Panc1 (cell line): ENCODE measurements at regions not wholly inside any gene's neighbourhood (a gene's known extent, or its start where the extent isn't known, plus 50 kb on each side); places are given as distances from the start of the nearest gene placed in this dataset.

Source experiments
- ATAC-seq: fragments of 200-7000 bp; cut with Tn5 transposase; 2 replicates; pipeline ENCODE4 v1.9.1; 2020; ENCODE audit warnings: mild to moderate bottlenecking, moderate library complexity
- BruUV-seq: library from RNA; stranded (reverse); fragments of 400-500 nt; replicated peaks from 2 replicates; lab custom pipeline; 2021; lab: Mats Ljungman, UMichigan
- CTCF ChIA-PET: fragments of 300-600 bp; sonication (Branson Sonifier 250); formaldehyde crosslinking; loops from one replicate; lab custom pipeline; 2022; ENCODE audit warnings: antibody characterized with exemption; lab: Charles Lee
- POLR2A ChIA-PET: fragments of 300-600 bp; sonication (Branson Sonifier 250); formaldehyde crosslinking; loops from one replicate; lab custom pipeline; 2022; ENCODE audit warnings: antibody characterized with exemption; lab: Charles Lee
- DNase-seq: peaks from one replicate; pipeline ENCODE4 v3.0.0-alpha.2; 2010; ENCODE audit warnings: low read depth, low spot score
- H3K27ac ChIP-seq: 2 replicates; pipeline ENCODE4 v1.5.1; 2011; ENCODE audit warnings: mild to moderate bottlenecking, low read length, inconsistent platforms
- H3K27me3 ChIP-seq: fragments of 200-500 bp; sonication (Bioruptor generic); 2 replicates; pipeline ENCODE4 v1.6.0; 2014; ENCODE audit warnings: low read length, inconsistent platforms; ENCODE audit not compliant: control insufficient read depth, insufficient read depth
- H3K36me3 ChIP-seq: fragments of 200-500 bp; sonication (Bioruptor generic); 2 replicates; pipeline ENCODE4 v1.5.1; 2014; ENCODE audit warnings: inconsistent platforms, mild to moderate bottlenecking, low read length, moderate library complexity; ENCODE audit not compliant: control insufficient read depth, insufficient read depth
- H3K4me1 ChIP-seq: 2 replicates; pipeline ENCODE4 v1.5.1; 2011; ENCODE audit warnings: inconsistent platforms, mild to moderate bottlenecking, low read length, moderate library complexity; ENCODE audit not compliant: control insufficient read depth, insufficient read depth
- H3K4me3 ChIP-seq, 2 experiments: 2 replicates each; pipeline ENCODE4 v1.5.1; 2011 to 2012; ENCODE audit warnings: low read depth in 2 of 2, low read length in 2 of 2, mild to moderate bottlenecking in 2 of 2, inconsistent platforms in 1 of 2, moderate library complexity in 1 of 2
- H3K9me3 ChIP-seq: fragments of 200-500 bp; sonication (Bioruptor generic); 2 replicates; pipeline ENCODE4 v1.5.1; 2014; ENCODE audit warnings: low read depth, mild to moderate bottlenecking, inconsistent platforms, low read length, moderate library complexity; ENCODE audit not compliant: control insufficient read depth, insufficient read depth
- CTCF ChIP-seq: fragments of 450-650 bp; IDR thresholded peaks from 2 replicates; pipeline ENCODE4 v1.5.1; 2017; ENCODE audit warnings: mild to moderate bottlenecking
- POLR2AphosphoS5 ChIP-seq: IDR thresholded peaks from 2 replicates; pipeline ENCODE4 v1.6.1; 2012; ENCODE audit warnings: mild to moderate bottlenecking, low read depth, low read length, moderate library complexity
- REST ChIP-seq, 2 experiments: IDR thresholded peaks; 2 replicates each; pipeline ENCODE4 v1.6.1; 2011 to 2012; ENCODE audit warnings: low read depth in 2 of 2, control low read depth in 1 of 2, low read length in 1 of 2, mild to moderate bottlenecking in 1 of 2, moderate library complexity in 1 of 2; ENCODE audit not compliant: insufficient read depth in 1 of 2
- SIN3A ChIP-seq: IDR thresholded peaks from 2 replicates; pipeline ENCODE4 v1.6.1; 2012; ENCODE audit warnings: low read depth, mild to moderate bottlenecking, low read length, moderate library complexity, borderline replicate concordance; ENCODE audit not compliant: insufficient read depth
- TCF7L2 ChIP-seq: IDR thresholded peaks from 2 replicates; pipeline ENCODE4 v1.6.1; 2011; ENCODE audit warnings: mild to moderate bottlenecking, low read depth, low read length, inconsistent platforms
- in situ Hi-C: cut with HindIII; loops from 2 replicates; pipeline ENCODE4 v1.10.0; 2016; ENCODE audit warnings: low sequenced_read_pairs, low pct_unique_long_range_greater_than_20kb
- intact Hi-C: fragments of 100-400 bp; cut with micrococcal nuclease; formaldehyde crosslinking; loops from one replicate; pipeline ENCODE4 v1.10.0; 2022; ENCODE audit not compliant: unreplicated experiment

- TF ChIP-seq TCF7L2 = no peak
- TF ChIP-seq CTCF = no peak
- no peak for TF ChIP-seq SIN3A
- TF ChIP-seq REST (IDR thresholded peaks at IDR 0.05; ENCODE audit: insufficient read depth in 1 of 2, low read depth in 2 of 2, low read length in 1 of 2) = no peak
- H3K27me3 ChIP-seq = no peaks in the 10 kb centered on the region
- no peak overlapping the region for H3K27ac ChIP-seq
- no peaks in the 10 kb centered on the region for H3K36me3 ChIP-seq
- no peaks in the 10 kb centered on the region for H3K9me3 ChIP-seq
- no TSS peak for BruUV-seq
- H3K4me3 ChIP-seq = no peak overlapping the region
- H3K4me1 ChIP-seq = no peaks in the 10 kb centered on the region
- POLR2A ChIA-PET = no interaction called here
- CTCF ChIA-PET = no interaction called here
- ATAC-seq (no peak), DNase-seq (no peak)
- in situ Hi-C loops = no loop called here
- intact Hi-C loops = no loop called here
Measured at GRCh38 chr3:73964818-73965217, 340.1 kb upstream of the PDZRN3 start.

- intact Hi-C loops (no loop called here), in situ Hi-C loops (no loop called here)
- Histone ChIP-seq H3K27ac (no peak overlapping the region), H3K9me3 (no peaks in the 10 kb centered on the region), H3K27me3 (no peaks in the 10 kb centered on the region), H3K4me3 (no peak overlapping the region), H3K36me3 (no peaks in the 10 kb centered on the region), H3K4me1 (no peaks in the 10 kb centered on the region)
- no TSS peak for BruUV-seq
- no peak for ATAC-seq
- DNase-seq = no peak
- TF ChIP-seq CTCF = no peak
- no peak for TF ChIP-seq SIN3A
- TF ChIP-seq TCF7L2 = no peak
- TF ChIP-seq REST (IDR thresholded peaks at IDR 0.05; ENCODE audit: insufficient read depth in 1 of 2, low read depth in 2 of 2, low read length in 1 of 2) = no peak
- no peak for TF ChIP-seq POLR2AphosphoS5
- ChIA-PET POLR2A (no interaction called here), CTCF (no interaction called here)
Measured at GRCh38 chr3:73955494-73956070, 330.8 kb upstream of the PDZRN3 start.
